Ishikawa (cell line): ENCODE measurements at regions not wholly inside any gene's neighbourhood (a gene's known extent, or its start where the extent isn't known, plus 50 kb on each side); places are given as distances from the start of the nearest gene placed in this dataset.

Experiments used
- MAX ChIP-seq: IDR thresholded peaks from 2 replicates; pipeline ENCODE4 v1.6.1; 2012
- REST ChIP-seq: IDR thresholded peaks from 2 replicates; pipeline ENCODE4 v1.6.1; 2012; ENCODE audit warnings: low read depth, mild to moderate bottlenecking
- TCF12 ChIP-seq: IDR thresholded peaks from 2 replicates; pipeline ENCODE4 v1.6.1; 2012; ENCODE audit warnings: low read depth
- YY1 ChIP-seq: IDR thresholded peaks from 2 replicates; pipeline ENCODE4 v1.6.1; 2012; ENCODE audit warnings: low read depth

GRCh38 chr12:91622037-91622436 lies 439.4 kb upstream of the DCN start:
- no peak for TF ChIP-seq REST
- no peak for TF ChIP-seq YY1
- TF ChIP-seq MAX, result no peak
- TF ChIP-seq TCF12, result no peak
